Astrocyte of the spinal cord (primary cell): ENCODE measurements at regions not wholly inside any gene's neighbourhood (a gene's known extent, or its start where the extent isn't known, plus 50 kb on each side); places are given as distances from the start of the nearest gene placed in this dataset.

Source experiments
- DNase-seq: peaks from one replicate; pipeline ENCODE4 v3.0.0; 2011; ENCODE audit warnings: low read depth, low spot score
- H3K4me3 ChIP-seq: 2 replicates; pipeline ENCODE4 v1.5.1; 2011; ENCODE audit warnings: low read depth, mild to moderate bottlenecking, low read length, moderate library complexity
- CTCF ChIP-seq: IDR thresholded peaks from 2 replicates; pipeline ENCODE4 v1.5.1; 2012; ENCODE audit warnings: low read depth, mild to moderate bottlenecking, low read length, inconsistent platforms
- in situ Hi-C: cut with HindIII; loops from 2 replicates; pipeline ENCODE4 v1.10.0; 2017; ENCODE audit warnings: low sequenced_read_pairs

- no peak for DNase-seq
These were observed 168.5 kb upstream of the GAS1 start for GRCh38 chr9:87115785-87116184.

GRCh38 chr9:87116492-87116891 lies 169.2 kb upstream of the GAS1 start:
- in situ Hi-C loops: no loop called here
- TF ChIP-seq CTCF: no peak
- no peak for DNase-seq
- H3K4me3 ChIP-seq: no peak overlapping the region

More at GRCh38 chr9:87115785-87116184, 168.5 kb upstream of the GAS1 start:
- TF ChIP-seq CTCF: no peak
- in situ Hi-C loops: no loop called here
- H3K4me3 ChIP-seq: no peak overlapping the region

DNA sequence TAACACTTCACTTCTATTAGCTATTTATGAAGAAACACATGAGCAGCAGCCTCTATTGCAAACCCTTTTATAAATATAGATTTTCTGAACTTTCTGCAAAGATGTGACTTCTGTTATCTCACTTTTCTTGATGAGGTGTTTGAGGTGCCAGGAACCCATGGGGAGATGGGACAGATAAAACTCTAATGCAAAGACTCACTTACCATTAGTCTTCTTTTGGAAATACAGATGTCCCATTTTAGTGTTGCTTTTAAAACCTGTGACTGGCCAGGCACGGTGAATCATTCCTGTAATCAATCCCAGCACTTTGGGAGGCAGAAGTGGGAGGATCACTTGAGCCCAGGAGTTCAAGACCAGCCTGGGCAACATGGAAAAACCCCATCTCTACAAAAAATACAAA lies 171.3 kb upstream of the GAS1 start:
- in situ Hi-C loops: no loop called here
- H3K4me3 ChIP-seq: no peak overlapping the region
- no peak for TF ChIP-seq CTCF
- DNase-seq: no peak

DNA sequence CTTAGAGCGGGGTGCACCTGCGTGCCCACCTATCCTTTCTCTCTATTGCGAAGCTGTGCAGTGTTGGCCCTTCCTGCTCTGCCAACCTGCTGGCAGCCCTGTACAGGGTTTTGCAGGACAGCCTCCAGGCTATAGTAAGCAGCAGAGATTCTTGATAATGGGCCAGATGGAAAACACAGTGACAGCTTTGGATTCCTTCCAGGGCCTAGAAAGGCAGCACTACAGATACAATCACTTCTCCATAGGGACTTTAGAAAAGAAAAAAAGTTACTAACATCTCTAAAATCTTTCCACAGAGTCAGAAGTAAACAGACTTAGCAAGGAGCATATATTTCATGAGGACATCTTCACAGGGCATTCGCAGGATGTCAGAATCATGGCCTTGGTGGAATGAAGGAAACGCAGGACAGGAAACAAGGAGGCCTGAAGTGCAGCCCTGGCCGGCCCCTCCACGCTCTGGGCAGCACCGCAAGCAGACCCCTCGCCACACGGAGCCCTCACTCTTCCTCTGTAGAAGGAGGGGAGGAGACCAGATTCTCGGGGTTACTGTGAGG lies 172.1 kb upstream of the GAS1 start:
- no peak for TF ChIP-seq CTCF
- in situ Hi-C loops: no loop called here
- no peak overlapping the region for H3K4me3 ChIP-seq
- DNase-seq: peak; percentile 83

- in situ Hi-C loops: no loop called here
- TF ChIP-seq CTCF: no peak
- peak; percentile 37 for DNase-seq
- no peak overlapping the region for H3K4me3 ChIP-seq
These were observed 173.3 kb upstream of the GAS1 start for GRCh38 chr9:87120610-87121009.

GRCh38 chr9:87122947-87123685 lies 175.8 kb upstream of the GAS1 start:
- in situ Hi-C loops: no loop called here
- DNase-seq: peak; percentile 72

More at GRCh38 chr9:87122947-87123685, 175.8 kb upstream of the GAS1 start:
- no peak overlapping the region for H3K4me3 ChIP-seq
- no peak for TF ChIP-seq CTCF
